ENCODE measurements at regions not wholly inside any gene's neighbourhood (a gene's known extent, or its start where the extent isn't known, plus 50 kb on each side); places are given as distances from the start of the nearest gene placed in this dataset.

DNA sequence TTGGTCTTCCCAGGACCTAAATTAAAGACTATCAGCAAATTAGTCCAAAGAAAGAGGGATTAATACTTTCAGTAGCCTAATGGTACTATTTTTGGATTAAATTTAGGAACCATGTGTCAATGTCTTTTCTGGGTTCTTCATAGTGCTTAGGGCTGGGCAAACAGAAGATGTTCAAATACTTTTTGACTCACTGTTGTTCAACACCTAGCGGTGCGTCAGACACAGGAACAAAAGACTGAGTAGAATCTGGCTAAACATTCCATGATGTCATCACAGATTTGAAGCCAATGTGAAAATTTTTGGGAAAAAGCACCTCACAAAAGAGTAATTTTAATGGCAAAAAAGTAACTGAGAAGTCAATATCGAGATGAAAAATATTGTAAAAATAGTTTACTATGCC is 544.4 kb downstream of the EFNA5 start:
- TF ChIP-seq, protein P1, sequence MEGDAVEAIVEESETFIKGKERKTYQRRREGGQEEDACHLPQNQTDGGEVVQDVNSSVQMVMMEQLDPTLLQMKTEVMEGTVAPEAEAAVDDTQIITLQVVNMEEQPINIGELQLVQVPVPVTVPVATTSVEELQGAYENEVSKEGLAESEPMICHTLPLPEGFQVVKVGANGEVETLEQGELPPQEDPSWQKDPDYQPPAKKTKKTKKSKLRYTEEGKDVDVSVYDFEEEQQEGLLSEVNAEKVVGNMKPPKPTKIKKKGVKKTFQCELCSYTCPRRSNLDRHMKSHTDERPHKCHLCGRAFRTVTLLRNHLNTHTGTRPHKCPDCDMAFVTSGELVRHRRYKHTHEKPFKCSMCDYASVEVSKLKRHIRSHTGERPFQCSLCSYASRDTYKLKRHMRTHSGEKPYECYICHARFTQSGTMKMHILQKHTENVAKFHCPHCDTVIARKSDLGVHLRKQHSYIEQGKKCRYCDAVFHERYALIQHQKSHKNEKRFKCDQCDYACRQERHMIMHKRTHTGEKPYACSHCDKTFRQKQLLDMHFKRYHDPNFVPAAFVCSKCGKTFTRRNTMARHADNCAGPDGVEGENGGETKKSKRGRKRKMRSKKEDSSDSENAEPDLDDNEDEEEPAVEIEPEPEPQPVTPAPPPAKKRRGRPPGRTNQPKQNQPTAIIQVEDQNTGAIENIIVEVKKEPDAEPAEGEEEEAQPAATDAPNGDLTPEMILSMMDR (IDR thresholded peaks at IDR 0.05; ENCODE audit: low read depth, low read length) = no peak
- TF ChIP-seq EZH2phosphoT487 (IDR thresholded peaks at IDR 0.05; ENCODE audit: low read depth) = no peak
